ENCODE measurements at regions not wholly inside any gene's neighbourhood (a gene's known extent, or its start where the extent isn't known, plus 50 kb on each side); places are given as distances from the start of the nearest gene placed in this dataset.

- TF ChIP-seq CTCF (conservative IDR thresholded peaks at IDR 0.05; ENCODE audit: low read depth, low read length) (no peak), EZH2 (IDR thresholded peaks at IDR 0.05; ENCODE audit: borderline replicate concordance, low read depth, low read length, poor library complexity, severe bottlenecking) (no peak)
These were observed 104.4 kb downstream of the RDH14 start for GRCh38 chr2:18456026-18456425.

All from A673 (cell line).